Panc1 (cell line): ENCODE measurements at regions not wholly inside any gene's neighbourhood (a gene's known extent, or its start where the extent isn't known, plus 50 kb on each side); places are given as distances from the start of the nearest gene placed in this dataset.

ENCODE experiments used
- ATAC-seq: fragments of 200-7000 bp; cut with Tn5 transposase; 2 replicates; pipeline ENCODE4 v1.9.1; 2020; ENCODE audit warnings: mild to moderate bottlenecking, moderate library complexity
- BruUV-seq: library from RNA; stranded (reverse); fragments of 400-500 nt; replicated peaks from 2 replicates; lab custom pipeline; 2021; lab: Mats Ljungman, UMichigan
- CTCF ChIA-PET: fragments of 300-600 bp; sonication (Branson Sonifier 250); formaldehyde crosslinking; loops from one replicate; lab custom pipeline; 2022; ENCODE audit warnings: antibody characterized with exemption; lab: Charles Lee
- POLR2A ChIA-PET: fragments of 300-600 bp; sonication (Branson Sonifier 250); formaldehyde crosslinking; loops from one replicate; lab custom pipeline; 2022; ENCODE audit warnings: antibody characterized with exemption; lab: Charles Lee
- DNase-seq: peaks from one replicate; pipeline ENCODE4 v3.0.0-alpha.2; 2010; ENCODE audit warnings: low read depth, low spot score
- H3K27ac ChIP-seq: 2 replicates; pipeline ENCODE4 v1.5.1; 2011; ENCODE audit warnings: mild to moderate bottlenecking, low read length, inconsistent platforms
- H3K27me3 ChIP-seq: fragments of 200-500 bp; sonication (Bioruptor generic); 2 replicates; pipeline ENCODE4 v1.6.0; 2014; ENCODE audit warnings: low read length, inconsistent platforms; ENCODE audit not compliant: control insufficient read depth, insufficient read depth
- H3K36me3 ChIP-seq: fragments of 200-500 bp; sonication (Bioruptor generic); 2 replicates; pipeline ENCODE4 v1.5.1; 2014; ENCODE audit warnings: inconsistent platforms, mild to moderate bottlenecking, low read length, moderate library complexity; ENCODE audit not compliant: control insufficient read depth, insufficient read depth
- H3K4me1 ChIP-seq: 2 replicates; pipeline ENCODE4 v1.5.1; 2011; ENCODE audit warnings: inconsistent platforms, mild to moderate bottlenecking, low read length, moderate library complexity; ENCODE audit not compliant: control insufficient read depth, insufficient read depth
- H3K4me3 ChIP-seq, 2 experiments: 2 replicates each; pipeline ENCODE4 v1.5.1; 2011 to 2012; ENCODE audit warnings: low read depth in 2 of 2, low read length in 2 of 2, mild to moderate bottlenecking in 2 of 2, inconsistent platforms in 1 of 2, moderate library complexity in 1 of 2
- H3K9me3 ChIP-seq: fragments of 200-500 bp; sonication (Bioruptor generic); 2 replicates; pipeline ENCODE4 v1.5.1; 2014; ENCODE audit warnings: low read depth, mild to moderate bottlenecking, inconsistent platforms, low read length, moderate library complexity; ENCODE audit not compliant: control insufficient read depth, insufficient read depth
- POLR2AphosphoS5 ChIP-seq: IDR thresholded peaks from 2 replicates; pipeline ENCODE4 v1.6.1; 2012; ENCODE audit warnings: mild to moderate bottlenecking, low read depth, low read length, moderate library complexity
- SIN3A ChIP-seq: IDR thresholded peaks from 2 replicates; pipeline ENCODE4 v1.6.1; 2012; ENCODE audit warnings: low read depth, mild to moderate bottlenecking, low read length, moderate library complexity, borderline replicate concordance; ENCODE audit not compliant: insufficient read depth
- TCF7L2 ChIP-seq: IDR thresholded peaks from 2 replicates; pipeline ENCODE4 v1.6.1; 2011; ENCODE audit warnings: mild to moderate bottlenecking, low read depth, low read length, inconsistent platforms
- in situ Hi-C: cut with HindIII; loops from 2 replicates; pipeline ENCODE4 v1.10.0; 2016; ENCODE audit warnings: low sequenced_read_pairs, low pct_unique_long_range_greater_than_20kb
- intact Hi-C: fragments of 100-400 bp; cut with micrococcal nuclease; formaldehyde crosslinking; loops from one replicate; pipeline ENCODE4 v1.10.0; 2022; ENCODE audit not compliant: unreplicated experiment
- TF ChIP-seq, protein P1 (sequence below): fragments of 450-650 bp; IDR thresholded peaks from 2 replicates; pipeline ENCODE4 v1.5.1; 2017; ENCODE audit warnings: mild to moderate bottlenecking
- TF ChIP-seq, protein P2 (sequence below), 2 experiments: IDR thresholded peaks; 2 replicates each; pipeline ENCODE4 v1.6.1; 2011 to 2012; ENCODE audit warnings: low read depth in 2 of 2, control low read depth in 1 of 2, low read length in 1 of 2, mild to moderate bottlenecking in 1 of 2, moderate library complexity in 1 of 2; ENCODE audit not compliant: insufficient read depth in 1 of 2

DNA sequence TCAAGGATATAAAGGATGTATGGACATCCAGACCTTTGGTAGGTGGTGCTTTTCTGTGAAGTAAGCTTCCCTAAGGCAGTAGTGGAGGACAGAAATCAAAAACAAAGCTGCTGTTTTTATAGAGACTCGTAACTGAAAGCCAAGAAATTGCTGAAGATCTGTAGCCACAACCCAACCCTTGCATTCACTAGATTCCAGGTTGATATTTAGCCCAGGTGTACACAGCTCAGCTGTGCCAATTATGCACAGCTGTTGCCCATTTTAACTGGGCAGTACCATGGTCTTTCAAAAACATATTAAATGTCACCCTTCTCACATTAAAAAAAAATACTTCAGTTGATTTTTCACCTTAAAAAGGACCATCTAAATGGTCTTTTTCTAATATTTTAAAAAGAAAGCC lies 75.8 kb downstream of the CNTN3 start:
- H3K4me3 ChIP-seq = no peak overlapping the region
- no peaks in the 10 kb centered on the region for H3K27me3 ChIP-seq
- BruUV-seq = no TSS peak
- H3K27ac ChIP-seq = no peak overlapping the region
- ChIA-PET POLR2A (no interaction called here), CTCF (no interaction called here)
- DNase-seq (no peak), ATAC-seq (no peak)
- H3K36me3 ChIP-seq = no peaks in the 10 kb centered on the region
- TF ChIP-seq TCF7L2 = no peak
- TF ChIP-seq SIN3A = no peak
- TF ChIP-seq POLR2AphosphoS5 = no peak
- TF ChIP-seq, protein P1, sequence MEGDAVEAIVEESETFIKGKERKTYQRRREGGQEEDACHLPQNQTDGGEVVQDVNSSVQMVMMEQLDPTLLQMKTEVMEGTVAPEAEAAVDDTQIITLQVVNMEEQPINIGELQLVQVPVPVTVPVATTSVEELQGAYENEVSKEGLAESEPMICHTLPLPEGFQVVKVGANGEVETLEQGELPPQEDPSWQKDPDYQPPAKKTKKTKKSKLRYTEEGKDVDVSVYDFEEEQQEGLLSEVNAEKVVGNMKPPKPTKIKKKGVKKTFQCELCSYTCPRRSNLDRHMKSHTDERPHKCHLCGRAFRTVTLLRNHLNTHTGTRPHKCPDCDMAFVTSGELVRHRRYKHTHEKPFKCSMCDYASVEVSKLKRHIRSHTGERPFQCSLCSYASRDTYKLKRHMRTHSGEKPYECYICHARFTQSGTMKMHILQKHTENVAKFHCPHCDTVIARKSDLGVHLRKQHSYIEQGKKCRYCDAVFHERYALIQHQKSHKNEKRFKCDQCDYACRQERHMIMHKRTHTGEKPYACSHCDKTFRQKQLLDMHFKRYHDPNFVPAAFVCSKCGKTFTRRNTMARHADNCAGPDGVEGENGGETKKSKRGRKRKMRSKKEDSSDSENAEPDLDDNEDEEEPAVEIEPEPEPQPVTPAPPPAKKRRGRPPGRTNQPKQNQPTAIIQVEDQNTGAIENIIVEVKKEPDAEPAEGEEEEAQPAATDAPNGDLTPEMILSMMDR = no peak
- TF ChIP-seq, protein P2, sequence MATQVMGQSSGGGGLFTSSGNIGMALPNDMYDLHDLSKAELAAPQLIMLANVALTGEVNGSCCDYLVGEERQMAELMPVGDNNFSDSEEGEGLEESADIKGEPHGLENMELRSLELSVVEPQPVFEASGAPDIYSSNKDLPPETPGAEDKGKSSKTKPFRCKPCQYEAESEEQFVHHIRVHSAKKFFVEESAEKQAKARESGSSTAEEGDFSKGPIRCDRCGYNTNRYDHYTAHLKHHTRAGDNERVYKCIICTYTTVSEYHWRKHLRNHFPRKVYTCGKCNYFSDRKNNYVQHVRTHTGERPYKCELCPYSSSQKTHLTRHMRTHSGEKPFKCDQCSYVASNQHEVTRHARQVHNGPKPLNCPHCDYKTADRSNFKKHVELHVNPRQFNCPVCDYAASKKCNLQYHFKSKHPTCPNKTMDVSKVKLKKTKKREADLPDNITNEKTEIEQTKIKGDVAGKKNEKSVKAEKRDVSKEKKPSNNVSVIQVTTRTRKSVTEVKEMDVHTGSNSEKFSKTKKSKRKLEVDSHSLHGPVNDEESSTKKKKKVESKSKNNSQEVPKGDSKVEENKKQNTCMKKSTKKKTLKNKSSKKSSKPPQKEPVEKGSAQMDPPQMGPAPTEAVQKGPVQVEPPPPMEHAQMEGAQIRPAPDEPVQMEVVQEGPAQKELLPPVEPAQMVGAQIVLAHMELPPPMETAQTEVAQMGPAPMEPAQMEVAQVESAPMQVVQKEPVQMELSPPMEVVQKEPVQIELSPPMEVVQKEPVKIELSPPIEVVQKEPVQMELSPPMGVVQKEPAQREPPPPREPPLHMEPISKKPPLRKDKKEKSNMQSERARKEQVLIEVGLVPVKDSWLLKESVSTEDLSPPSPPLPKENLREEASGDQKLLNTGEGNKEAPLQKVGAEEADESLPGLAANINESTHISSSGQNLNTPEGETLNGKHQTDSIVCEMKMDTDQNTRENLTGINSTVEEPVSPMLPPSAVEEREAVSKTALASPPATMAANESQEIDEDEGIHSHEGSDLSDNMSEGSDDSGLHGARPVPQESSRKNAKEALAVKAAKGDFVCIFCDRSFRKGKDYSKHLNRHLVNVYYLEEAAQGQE (IDR thresholded peaks at IDR 0.05; ENCODE audit: insufficient read depth in 1 of 2, low read depth in 2 of 2, low read length in 1 of 2) = no peak
- in situ Hi-C loops = no loop called here
- H3K4me1 ChIP-seq = no peaks in the 10 kb centered on the region
- no peaks in the 10 kb centered on the region for H3K9me3 ChIP-seq
- intact Hi-C loops = no loop called here

DNA sequence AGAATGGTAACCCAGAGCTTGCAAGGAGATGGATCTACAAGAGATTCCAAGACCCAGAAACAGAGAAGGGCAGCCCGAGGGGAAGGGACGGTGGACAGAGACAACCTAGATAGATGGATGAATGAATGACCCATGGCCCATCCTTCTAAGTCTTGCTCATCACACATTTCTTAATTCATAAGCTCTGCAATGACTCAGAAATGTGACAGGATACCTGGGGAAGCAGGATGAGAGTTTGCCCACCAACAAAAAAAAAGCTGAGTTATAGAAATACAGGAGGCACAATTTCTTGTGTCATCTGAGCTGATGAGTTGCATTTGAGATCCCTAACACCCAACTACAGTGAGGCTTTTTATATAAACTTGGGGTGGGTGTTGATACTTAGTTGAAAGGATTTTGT lies 76.6 kb downstream of the CNTN3 start:
- intact Hi-C loops = no loop called here
- Histone ChIP-seq H3K27me3 (no peaks in the 10 kb centered on the region), H3K4me1 (no peaks in the 10 kb centered on the region), H3K36me3 (no peaks in the 10 kb centered on the region), H3K9me3 (no peaks in the 10 kb centered on the region), H3K27ac (no peak overlapping the region), H3K4me3 (no peak overlapping the region)
- DNase-seq = no peak
- no peak for ATAC-seq
- TF ChIP-seq, protein P1 = no peak
- in situ Hi-C loops = no loop called here
- no TSS peak for BruUV-seq
- CTCF ChIA-PET = no interaction called here
- POLR2A ChIA-PET = no interaction called here

DNA sequence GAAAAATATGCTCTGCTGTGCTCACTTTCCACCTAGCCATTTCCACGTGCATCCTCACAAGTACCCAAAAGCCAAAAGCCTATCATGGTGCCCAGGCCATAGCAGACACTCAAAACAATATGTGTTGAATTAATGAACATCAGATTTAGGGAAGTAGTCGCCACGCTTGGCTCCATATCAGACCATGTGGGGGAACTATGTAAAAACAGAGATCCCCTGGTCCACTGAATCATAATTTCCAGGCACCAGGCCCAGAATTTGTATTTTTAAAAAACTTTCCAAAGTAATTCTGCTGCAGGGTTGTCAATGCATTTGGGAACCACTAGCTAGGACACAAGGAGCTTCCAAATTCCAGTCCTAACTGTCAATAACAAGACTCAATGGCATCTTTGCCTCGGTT lies 77.3 kb downstream of the CNTN3 start:
- no peak overlapping the region for H3K27ac ChIP-seq
- H3K4me1 ChIP-seq = no peaks in the 10 kb centered on the region
- intact Hi-C loops = no loop called here
- in situ Hi-C loops = no loop called here
- H3K27me3 ChIP-seq = no peaks in the 10 kb centered on the region
- POLR2A ChIA-PET = no interaction called here
- no peak overlapping the region for H3K4me3 ChIP-seq
- H3K9me3 ChIP-seq = no peaks in the 10 kb centered on the region
- CTCF ChIA-PET = no interaction called here
- H3K36me3 ChIP-seq = no peaks in the 10 kb centered on the region
- DNase-seq (no peak), ATAC-seq (no peak)
- no TSS peak for BruUV-seq
- TF ChIP-seq POLR2AphosphoS5 (no peak), SIN3A (no peak), TCF7L2 (no peak)
- TF ChIP-seq, protein P1 = no peak
- TF ChIP-seq, protein P2 (IDR thresholded peaks at IDR 0.05; ENCODE audit: insufficient read depth in 1 of 2, low read depth in 2 of 2, low read length in 1 of 2) = no peak
